ENCODE measurements at regions not wholly inside any gene's neighbourhood (a gene's known extent, or its start where the extent isn't known, plus 50 kb on each side); places are given as distances from the start of the nearest gene placed in this dataset.

GRCh38 chr18:23401400-23402347 is 51.4 kb upstream of the RIOK3 start (continued):
- TF ChIP-seq FOXO4 (CRISPR knock-in tag; conservative IDR thresholded peaks at IDR 0.05) (no peak), ZGPAT (CRISPR knock-in tag; IDR thresholded peaks at IDR 0.05) (peak; percentile 75), ZNF282 (IDR thresholded peaks at IDR 0.05; ENCODE audit: partially characterized antibody) (no peak), ZNF18 (CRISPR knock-in tag; IDR thresholded peaks at IDR 0.05; ENCODE audit: insufficient replicate concordance) (no peak), ZNF350 (CRISPR knock-in tag; IDR thresholded peaks at IDR 0.05; ENCODE audit: borderline replicate concordance, low read depth) (no peak), ZNF296 (CRISPR knock-in tag; conservative IDR thresholded peaks at IDR 0.05) (no peak), ELF4 (CRISPR knock-in tag; IDR thresholded peaks at IDR 0.05; ENCODE audit: borderline replicate concordance) (no peak), NFRKB (IDR thresholded peaks at IDR 0.05) (no peak), ZSCAN29 (CRISPR knock-in tag; conservative IDR thresholded peaks at IDR 0.05) (0 out of 2 replicates have a peak, but pooled peaks have one; percentile 67), ZNF547 (CRISPR knock-in tag; IDR thresholded peaks at IDR 0.05) (no peak), ZNF225 (CRISPR knock-in tag; IDR thresholded peaks at IDR 0.05) (no peak), ATF1 (CRISPR knock-in tag; IDR thresholded peaks at IDR 0.05) (no peak), HCFC1 (IDR thresholded peaks at IDR 0.05; ENCODE audit: low read depth, low read length) (no peak), SRY (CRISPR knock-in tag; IDR thresholded peaks at IDR 0.05) (no peak), MLXIP (CRISPR knock-in tag; IDR thresholded peaks at IDR 0.05; ENCODE audit: borderline replicate concordance) (no peak), ZNF770 (CRISPR knock-in tag; IDR thresholded peaks at IDR 0.05) (peak; percentile 92), MTA3 (CRISPR knock-in tag; IDR thresholded peaks at IDR 0.05) (no peak), ZNF234 (CRISPR knock-in tag; conservative IDR thresholded peaks at IDR 0.05) (no peak), HNRNPL (IDR thresholded peaks at IDR 0.05; ENCODE audit: low read depth, low read length) (no peak)
